Tibial nerve (tissue), 4 donors: ENCODE measurements at regions not wholly inside any gene's neighbourhood (a gene's known extent, or its start where the extent isn't known, plus 50 kb on each side); places are given as distances from the start of the nearest gene placed in this dataset.

ENCODE experiments used
- DNase-seq, 2 donors: peaks; one replicate each; pipeline ENCODE4 v3.0.0-alpha.2; 2019; ENCODE audit warnings: low spot score in 2 of 2
- H3K27ac ChIP-seq, 4 donors: fragments of 200-600 bp; sonication (generic) in 3 of 4; one replicate each; pipeline ENCODE4 v1.5.1; 2017 to 2019; ENCODE audit warnings: mild to moderate bottlenecking in 1 of 4
- H3K27me3 ChIP-seq, 2 donors: fragments of 200-600 bp; sonication (generic) in 1 of 2; one replicate each; pipeline versions ENCODE4 v1.5.1 to v1.6.0; 2017 to 2019
- H3K36me3 ChIP-seq, 3 donors: fragments of 200-600 bp; sonication (generic); one replicate each; pipeline ENCODE4 v1.5.1; 2018 to 2019
- H3K4me1 ChIP-seq, 4 donors: fragments of 200-600 bp; sonication (generic) in 3 of 4; one replicate each; pipeline ENCODE4 v1.5.1; 2017 to 2019
- H3K4me3 ChIP-seq, 4 donors: fragments of 200-600 bp; sonication (generic) in 3 of 4; one replicate each; pipeline ENCODE4 v1.5.1; 2017 to 2019; ENCODE audit warnings: mild to moderate bottlenecking in 1 of 4, moderate library complexity in 1 of 4
- H3K9me3 ChIP-seq, 4 donors: fragments of 200-600 bp; sonication (generic) in 3 of 4; one replicate each; pipeline ENCODE4 v1.5.1; 2017 to 2019
- CTCF ChIP-seq, 5 experiments: fragments of 200-600 bp in 3 of 5; fragments of 450-650 bp in 2 of 5; sonication (generic) in 3 of 5; IDR thresholded peaks; one replicate each; pipeline ENCODE4 v1.5.1; 2016 to 2019; ENCODE audit warnings: antibody characterized with exemption in 5 of 5, mild to moderate bottlenecking in 3 of 5, moderate library complexity in 2 of 5
- EP300 ChIP-seq, 2 donors: sonication (generic); formaldehyde crosslinking; IDR thresholded peaks; one replicate each; pipeline ENCODE4 v1.6.1; 2017; ENCODE audit warnings: antibody characterized with exemption in 2 of 2, mild to moderate bottlenecking in 1 of 2
- POLR2A ChIP-seq, 2 donors: fragments of 450-650 bp; IDR thresholded peaks; one replicate each; pipeline ENCODE4 v1.6.1; 2017; ENCODE audit warnings: antibody characterized with exemption in 2 of 2, mild to moderate bottlenecking in 2 of 2, moderate library complexity in 2 of 2
- WGBS, 2 donors: methylation state at CpG; one replicate each; pipeline ENCODE4 v1.1.5; 2018; 5-methylcytosine and 5-hydroxymethylcytosine counted together

GRCh38 chr5:8208307-8208706 lies 339.4 kb downstream of the MTRR start:
- no peak for DNase-seq
- no peaks in the 10 kb centered on the region for H3K36me3 ChIP-seq
- no peaks in the 10 kb centered on the region for H3K4me1 ChIP-seq
- H3K27ac ChIP-seq: no peak overlapping the region
- WGBS, 2 donors: 95 to 96% methylated on average over 7 of the region's 7 CpGs
- H3K27me3 ChIP-seq: no peaks in the 10 kb centered on the region
- TF ChIP-seq POLR2A (IDR thresholded peaks at IDR 0.05): no peak
- TF ChIP-seq EP300 (IDR thresholded peaks at IDR 0.05): no peak
- TF ChIP-seq CTCF (IDR thresholded peaks at IDR 0.05): no peak
- H3K9me3 ChIP-seq: peaks cover 0 to 18% (median 0%) of the 10 kb centered on the region in 4 donors
- H3K4me3 ChIP-seq: no peak overlapping the region

- Histone ChIP-seq H3K9me3 (peaks cover 0 to 9% (median 0%) of the 10 kb centered on the region in 4 donors), H3K27ac (no peak overlapping the region), H3K27me3 (no peaks in the 10 kb centered on the region), H3K36me3 (no peaks in the 10 kb centered on the region), H3K4me3 (no peak overlapping the region), H3K4me1 (no peaks in the 10 kb centered on the region)
- DNase-seq: no peak
- no peak for TF ChIP-seq EP300 (IDR thresholded peaks at IDR 0.05)
- no peak for TF ChIP-seq CTCF (IDR thresholded peaks at IDR 0.05)
- no peak for TF ChIP-seq POLR2A (IDR thresholded peaks at IDR 0.05)
- WGBS, 2 donors: 65 to 75% methylated on average over 5 of the region's 5 CpGs
Measured at GRCh38 chr5:8209500-8209899, 340.6 kb downstream of the MTRR start.

- H3K36me3 ChIP-seq: no peaks in the 10 kb centered on the region
- no peak overlapping the region for H3K27ac ChIP-seq
- TF ChIP-seq POLR2A (IDR thresholded peaks at IDR 0.05) (no peak), CTCF (IDR thresholded peaks at IDR 0.05) (no peak), EP300 (IDR thresholded peaks at IDR 0.05) (no peak)
- H3K4me1 ChIP-seq: no peaks in the 10 kb centered on the region
- no peak for DNase-seq
- H3K27me3 ChIP-seq: no peaks in the 10 kb centered on the region
- 35 to 42% methylated on average over 7 of the region's 7 CpGs for whole genome bisulfite sequencing, 2 donors
- H3K4me3 ChIP-seq: no peak overlapping the region
- H3K9me3 ChIP-seq: no peaks in the 10 kb centered on the region
Measured at GRCh38 chr5:8213701-8214240, 344.8 kb downstream of the MTRR start.

- Histone ChIP-seq H3K27ac (no peak overlapping the region), H3K36me3 (no peaks in the 10 kb centered on the region), H3K4me1 (no peaks in the 10 kb centered on the region), H3K4me3 (no peak overlapping the region), H3K9me3 (peaks cover 0 to 10% (median 0%) of the 10 kb centered on the region in 4 donors), H3K27me3 (no peaks in the 10 kb centered on the region)
- TF ChIP-seq POLR2A (IDR thresholded peaks at IDR 0.05) (no peak), CTCF (IDR thresholded peaks at IDR 0.05) (no peak), EP300 (IDR thresholded peaks at IDR 0.05) (no peak)
- 92 to 94% methylated on average over 20 of the region's 20 CpGs for WGBS, 2 donors
- no peak for DNase-seq
Measured at GRCh38 chr5:8216921-8217320, 348.0 kb downstream of the MTRR start.

GRCh38 chr5:8226148-8226547 lies 357.2 kb downstream of the MTRR start:
- H3K4me3 ChIP-seq: no peak overlapping the region
- no peak for DNase-seq
- H3K36me3 ChIP-seq: no peaks in the 10 kb centered on the region
- no peak for TF ChIP-seq POLR2A (IDR thresholded peaks at IDR 0.05)
- no peak for TF ChIP-seq EP300 (IDR thresholded peaks at IDR 0.05)
- TF ChIP-seq CTCF (IDR thresholded peaks at IDR 0.05): no peak
- H3K9me3 ChIP-seq: peaks cover 0 to 4% (median 0%) of the 10 kb centered on the region in 4 donors
- WGBS, 2 donors: 95 to 98% methylated on average over 3 of the region's 3 CpGs
- H3K27me3 ChIP-seq: no peaks in the 10 kb centered on the region
- no peak overlapping the region for H3K27ac ChIP-seq
- no peaks in the 10 kb centered on the region for H3K4me1 ChIP-seq
